ENCODE measurements at regions not wholly inside any gene's neighbourhood (a gene's known extent, or its start where the extent isn't known, plus 50 kb on each side); places are given as distances from the start of the nearest gene placed in this dataset.
A peak's percentile ranks its signal among the peaks of the same experiment; 100 is the strongest.

GRCh38 chr9:36728651-36729520, 156.2 kb downstream of the MELK start:
- no peaks in the 10 kb centered on the region for H3K36me3 Mint-ChIP-seq (ENCODE audit: low read depth)
- H3K4me1 Mint-ChIP-seq = peaks cover 14% of the 10 kb centered on the region
- intact Hi-C loops (cut with micrococcal nuclease) = loop anchor here (1.0 kb wide), 4 partner anchors 36 to 322 kb away; no protein-coding TSS in a partner anchor
- peak; percentile 93 for TF ChIP-seq CTCF (IDR thresholded peaks at IDR 0.05)
- POLR2A ChIA-PET = interaction anchor here (0.9 to 1.2 kb wide), 2 partner anchors 96 to 322 kb away, joined by 3 to 5 read pairs; no protein-coding TSS in a partner anchor
- H3K4me3 Mint-ChIP-seq = no peak overlapping the region
- peak; percentile 70 for ATAC-seq (ENCODE audit: low read depth)
- H3K27me3 Mint-ChIP-seq = no peaks in the 10 kb centered on the region
- H3K27ac Mint-ChIP-seq = peak overlapping the region; percentile 27
- H3K9me3 Mint-ChIP-seq = no peaks in the 10 kb centered on the region
- CTCF ChIA-PET = interaction anchor here (0.6 to 4.8 kb wide), 21 partner anchors 10 to 538 kb away, joined by 3 to 49 read pairs (median 4); partner anchors contain the start of gene CLTA
- peak; percentile 55 for DNase-seq

GRCh38 chr9:36729906-36730305, 157.2 kb downstream of the MELK start:
- POLR2A ChIA-PET = interaction anchor here (0.7 kb wide), 1 partner anchor 1179 kb away, joined by 3 read pairs; no protein-coding TSS in a partner anchor

GRCh38 chr9:36730414-36730813, 157.7 kb downstream of the MELK start:
- ATAC-seq (ENCODE audit: low read depth) (no peak), DNase-seq (no peak)
- no peak for TF ChIP-seq CTCF (IDR thresholded peaks at IDR 0.05)
- H3K36me3 Mint-ChIP-seq (ENCODE audit: low read depth) = no peaks in the 10 kb centered on the region
- ChIA-PET POLR2A (interaction anchor here (2.1 kb wide), 1 partner anchor 36 kb away, joined by 9 read pairs; no protein-coding TSS in a partner anchor), CTCF (interaction anchor here (1.3 to 4.8 kb wide), 7 partner anchors 8 to 323 kb away, joined by 3 to 49 read pairs (median 7); no protein-coding TSS in a partner anchor)
- H3K4me3 Mint-ChIP-seq = no peak overlapping the region
- intact Hi-C loops (cut with micrococcal nuclease) = no loop called here
- H3K9me3 Mint-ChIP-seq = no peaks in the 10 kb centered on the region
- no peaks in the 10 kb centered on the region for H3K27me3 Mint-ChIP-seq
- H3K4me1 Mint-ChIP-seq = peaks cover 14% of the 10 kb centered on the region
- no peak overlapping the region for H3K27ac Mint-ChIP-seq

More at GRCh38 chr9:36729906-36730305, 157.2 kb downstream of the MELK start:
- Mint-ChIP-seq H3K36me3 (ENCODE audit: low read depth) (no peaks in the 10 kb centered on the region), H3K4me1 (peaks cover 14% of the 10 kb centered on the region), H3K4me3 (no peak overlapping the region), H3K27me3 (no peaks in the 10 kb centered on the region), H3K27ac (no peak overlapping the region), H3K9me3 (no peaks in the 10 kb centered on the region)
- DNase-seq = no peak
- intact Hi-C loops (cut with micrococcal nuclease) = loop anchor here (1.0 kb wide), 4 partner anchors 35 to 323 kb away; no protein-coding TSS in a partner anchor
- CTCF ChIA-PET = interaction anchor here (1.3 to 4.8 kb wide), 6 partner anchors 9 to 322 kb away, joined by 3 to 49 read pairs (median 8); no protein-coding TSS in a partner anchor
- no peak for TF ChIP-seq CTCF (IDR thresholded peaks at IDR 0.05)
- no peak for ATAC-seq (ENCODE audit: low read depth)

- CTCF ChIA-PET = interaction anchor here (0.9 to 4.8 kb wide), 7 partner anchors 8 to 324 kb away, joined by 3 to 49 read pairs (median 5); no protein-coding TSS in a partner anchor
- ATAC-seq (ENCODE audit: low read depth) (peak; percentile 65), DNase-seq (no peak)
- no peaks in the 10 kb centered on the region for H3K36me3 Mint-ChIP-seq (ENCODE audit: low read depth)
- no peak for TF ChIP-seq CTCF (IDR thresholded peaks at IDR 0.05)
- no peaks in the 10 kb centered on the region for H3K9me3 Mint-ChIP-seq
- no peak overlapping the region for H3K4me3 Mint-ChIP-seq
- H3K27ac Mint-ChIP-seq = peak overlapping the region; percentile 76
- intact Hi-C loops (cut with micrococcal nuclease) = no loop called here
- POLR2A ChIA-PET = interaction anchor here (0.8 to 2.1 kb wide), 2 partner anchors 35 to 98 kb away, joined by 3 to 9 read pairs; no protein-coding TSS in a partner anchor
- H3K4me1 Mint-ChIP-seq = peaks cover 14% of the 10 kb centered on the region
- H3K27me3 Mint-ChIP-seq = no peaks in the 10 kb centered on the region
Observed at GRCh38 chr9:36731068-36731956, 158.6 kb downstream of the MELK start.
